Prostate gland (tissue), 2 donors: ENCODE measurements at regions not wholly inside any gene's neighbourhood (a gene's known extent, or its start where the extent isn't known, plus 50 kb on each side); places are given as distances from the start of the nearest gene placed in this dataset.

Experiments
- DNase-seq: peaks from one replicate; pipeline ENCODE4 v3.0.0-alpha.2; 2019; ENCODE audit warnings: low spot score
- H3K27ac ChIP-seq, 2 donors: fragments of 200-600 bp; sonication (generic); 2 replicates each; pipeline ENCODE4 v1.5.1; 2017 to 2019
- H3K27me3 ChIP-seq: fragments of 200-600 bp; sonication (generic); replicated peaks from 2 replicates; pipeline ENCODE4 v1.5.1; 2019; ENCODE audit not compliant: insufficient read depth
- H3K36me3 ChIP-seq, 2 donors: fragments of 200-600 bp; sonication (generic); 1 replicate in 1 of 2; 2 replicates in 1 of 2; pipeline versions ENCODE4 v1.5.1 to v1.8.1; 2017 to 2019
- H3K4me1 ChIP-seq: fragments of 200-600 bp; sonication (generic); replicated peaks from 2 replicates; pipeline ENCODE4 v1.5.1; 2019
- H3K4me3 ChIP-seq, 2 donors: fragments of 200-600 bp; sonication (generic); 2 replicates each; pipeline ENCODE4 v1.5.1; 2017 to 2019
- H3K9me3 ChIP-seq: fragments of 200-600 bp; sonication (generic); 2 replicates; pipeline ENCODE4 v1.5.1; 2017
- CTCF ChIP-seq, 4 experiments: fragments of 200-600 bp in 2 of 4; fragments of 450-650 bp in 2 of 4; sonication (generic) in 2 of 4; IDR thresholded peaks; 1 replicate in 3 of 4; 2 replicates in 1 of 4; pipeline ENCODE4 v1.5.1; 2016 to 2019; ENCODE audit warnings: antibody characterized with exemption in 4 of 4, mild to moderate bottlenecking in 2 of 4, moderate library complexity in 2 of 4
- POLR2A ChIP-seq: fragments of 450-650 bp; IDR thresholded peaks from one replicate; pipeline ENCODE4 v1.6.1; 2016; ENCODE audit warnings: antibody characterized with exemption, mild to moderate bottlenecking
- POLR2AphosphoS5 ChIP-seq: sonication (generic); formaldehyde crosslinking; IDR thresholded peaks from one replicate; pipeline ENCODE4 v1.6.1; 2017; ENCODE audit warnings: antibody characterized with exemption
- WGBS: methylation state at CpG from one replicate; pipeline ENCODE4 v1.1.5; 2018; 5-methylcytosine and 5-hydroxymethylcytosine counted together
- intact Hi-C: fragments of 100-400 bp; cut with DNase I; formaldehyde crosslinking; loops from one replicate; pipeline ENCODE4 v1.14.2; 2022

GRCh38 chr9:103991001-103991400 lies 103.1 kb upstream of the SMC2 start:
- Histone ChIP-seq H3K4me1 (no peaks in the 10 kb centered on the region), H3K36me3 (no peaks in the 10 kb centered on the region), H3K9me3 (no peaks in the 10 kb centered on the region), H3K27me3 (no peaks in the 10 kb centered on the region), H3K27ac (no peak overlapping the region), H3K4me3 (no peak overlapping the region)
- DNase-seq, result no peak
- TF ChIP-seq POLR2AphosphoS5, result no peak
- TF ChIP-seq CTCF (IDR thresholded peaks at IDR 0.05), result no peak
- no peak for TF ChIP-seq POLR2A
- intact Hi-C loops, result no loop called here
- 51% methylated on average over 2 of the region's 2 CpGs for WGBS

GRCh38 chr9:103991698-103992097 lies 102.4 kb upstream of the SMC2 start:
- Histone ChIP-seq H3K4me3 (no peak overlapping the region), H3K4me1 (no peaks in the 10 kb centered on the region), H3K36me3 (no peaks in the 10 kb centered on the region), H3K27ac (no peak overlapping the region), H3K27me3 (no peaks in the 10 kb centered on the region), H3K9me3 (no peaks in the 10 kb centered on the region)
- DNase-seq, result no peak
- no peak for TF ChIP-seq CTCF (IDR thresholded peaks at IDR 0.05)
- TF ChIP-seq POLR2A, result no peak
- TF ChIP-seq POLR2AphosphoS5, result no peak
- intact Hi-C loops, result no loop called here
- 13% methylated on average over 1 of the region's 1 CpG for WGBS

GRCh38 chr9:103992938-103993579 lies 101.0 kb upstream of the SMC2 start:
- H3K4me3 ChIP-seq, result no peak overlapping the region
- no peaks in the 10 kb centered on the region for H3K27me3 ChIP-seq
- TF ChIP-seq CTCF (IDR thresholded peaks at IDR 0.05) (no peak), POLR2A (no peak), POLR2AphosphoS5 (no peak)
- H3K27ac ChIP-seq, result no peak overlapping the region
- H3K9me3 ChIP-seq, result no peaks in the 10 kb centered on the region
- no peak for DNase-seq
- H3K36me3 ChIP-seq, result no peaks in the 10 kb centered on the region
- intact Hi-C loops, result no loop called here
- no peaks in the 10 kb centered on the region for H3K4me1 ChIP-seq
- WGBS, result 26% methylated on average over 3 of the region's 3 CpGs

- no peaks in the 10 kb centered on the region for H3K27me3 ChIP-seq
- no peak overlapping the region for H3K4me3 ChIP-seq
- no peaks in the 10 kb centered on the region for H3K4me1 ChIP-seq
- 87% methylated on average over 3 of the region's 3 CpGs for whole genome bisulfite sequencing
- no peak overlapping the region for H3K27ac ChIP-seq
- TF ChIP-seq POLR2A (no peak), CTCF (IDR thresholded peaks at IDR 0.05) (no peak), POLR2AphosphoS5 (no peak)
- intact Hi-C loops, result no loop called here
- DNase-seq, result no peak
- no peaks in the 10 kb centered on the region for H3K9me3 ChIP-seq
- no peaks in the 10 kb centered on the region for H3K36me3 ChIP-seq
These were observed 96.2 kb upstream of the SMC2 start for GRCh38 chr9:103997856-103998370.

GRCh38 chr9:103999375-104000062 lies 94.6 kb upstream of the SMC2 start:
- TF ChIP-seq CTCF (IDR thresholded peaks at IDR 0.05) (no peak), POLR2AphosphoS5 (no peak), POLR2A (no peak)
- WGBS, result 98% methylated on average over 39 of the region's 40 CpGs
- DNase-seq, result no peak

More at GRCh38 chr9:103999375-104000062, 94.6 kb upstream of the SMC2 start:
- Histone ChIP-seq H3K27me3 (no peaks in the 10 kb centered on the region), H3K9me3 (no peaks in the 10 kb centered on the region), H3K4me3 (no peak overlapping the region), H3K4me1 (no peaks in the 10 kb centered on the region), H3K36me3 (no peaks in the 10 kb centered on the region), H3K27ac (no peak overlapping the region)
- intact Hi-C loops, result no loop called here
